GM19452 (cell line): ENCODE measurements at regions not wholly inside any gene's neighbourhood (a gene's known extent, or its start where the extent isn't known, plus 50 kb on each side); places are given as distances from the start of the nearest gene placed in this dataset.
"Not testable (repeated sequence)": the region's sequence is repeated elsewhere in the genome, so short reads cannot be mapped to it uniquely, and the experiment has no call there.

ENCODE experiments used
- ATAC-seq: cut with Tn5 transposase; IDR thresholded peaks from one replicate; pipeline ENCODE4 v1.9.1; 2021; ENCODE audit not compliant: unreplicated experiment

DNA sequence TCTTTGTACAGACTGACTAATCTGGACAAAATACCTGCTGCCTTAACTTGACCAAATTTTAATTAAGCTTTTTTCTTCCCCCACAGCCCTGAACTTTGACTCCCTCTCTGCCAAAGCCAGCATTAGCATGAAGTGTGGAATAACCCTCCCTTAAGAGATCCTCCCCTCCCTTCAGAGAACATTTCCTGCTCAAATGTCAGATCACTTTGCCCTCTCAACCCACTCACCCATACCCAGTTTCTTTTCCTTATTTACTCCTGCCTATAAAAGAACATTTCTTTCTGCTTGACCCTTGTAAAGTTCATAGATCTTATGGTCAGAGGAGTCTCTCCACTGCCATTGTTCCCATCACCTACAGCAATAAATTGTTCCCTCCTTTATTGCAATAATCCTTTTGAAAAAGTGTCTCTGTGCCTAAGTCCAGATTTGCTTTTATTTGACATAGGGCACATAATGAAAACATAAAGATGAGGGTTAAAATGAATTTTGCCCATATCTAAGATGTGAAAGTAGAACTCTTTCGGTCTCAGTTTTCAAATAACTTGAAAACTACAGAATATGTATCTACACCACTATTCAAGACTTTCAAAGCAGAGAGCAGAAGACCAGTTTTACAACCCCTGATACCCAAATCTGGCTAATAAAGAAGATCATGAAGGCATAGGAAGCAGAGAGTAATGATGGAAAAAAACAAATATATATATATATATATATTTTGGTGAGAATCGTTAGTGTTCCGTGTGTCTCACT lies 289.7 kb upstream of the ANXA10 start:
- ATAC-seq: no peak

DNA sequence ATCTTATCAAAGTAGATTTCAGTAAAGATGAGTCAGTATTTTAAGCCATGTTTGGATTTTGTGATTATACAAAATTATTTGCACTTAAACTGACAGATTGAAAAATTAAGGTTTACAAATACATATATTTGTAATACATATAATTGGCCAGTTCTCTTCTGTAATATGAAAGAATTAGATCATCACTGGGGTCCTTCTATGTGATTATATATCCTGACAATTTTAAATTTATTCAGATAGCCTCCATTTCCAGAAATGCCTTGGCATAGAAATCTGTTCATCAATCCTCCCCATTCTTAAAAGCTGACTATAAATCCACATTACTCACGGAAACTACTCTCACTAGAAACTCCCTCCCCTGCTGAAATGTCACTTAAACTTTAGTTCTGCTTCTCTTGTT lies 280.4 kb upstream of the ANXA10 start:
- no peak for ATAC-seq

DNA sequence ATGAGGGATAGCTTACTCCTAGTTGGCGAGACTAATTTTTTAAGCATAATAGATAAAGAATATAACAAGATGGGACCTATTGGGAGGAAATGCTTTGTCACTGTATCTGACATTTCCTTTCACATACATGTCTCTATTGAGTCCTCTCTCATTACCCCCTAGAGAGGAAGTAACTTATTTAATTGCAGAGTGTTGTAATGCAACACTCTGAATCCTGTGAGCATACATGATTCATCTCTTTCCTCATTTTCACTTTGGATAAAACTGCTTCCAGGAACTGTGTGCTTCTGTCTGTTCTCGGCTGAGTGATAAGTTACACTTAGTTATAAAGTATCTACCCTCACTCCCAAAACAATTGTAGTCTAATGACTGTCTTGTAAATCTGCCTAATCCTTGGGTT lies 266.1 kb upstream of the ANXA10 start:
- ATAC-seq: no peak

DNA sequence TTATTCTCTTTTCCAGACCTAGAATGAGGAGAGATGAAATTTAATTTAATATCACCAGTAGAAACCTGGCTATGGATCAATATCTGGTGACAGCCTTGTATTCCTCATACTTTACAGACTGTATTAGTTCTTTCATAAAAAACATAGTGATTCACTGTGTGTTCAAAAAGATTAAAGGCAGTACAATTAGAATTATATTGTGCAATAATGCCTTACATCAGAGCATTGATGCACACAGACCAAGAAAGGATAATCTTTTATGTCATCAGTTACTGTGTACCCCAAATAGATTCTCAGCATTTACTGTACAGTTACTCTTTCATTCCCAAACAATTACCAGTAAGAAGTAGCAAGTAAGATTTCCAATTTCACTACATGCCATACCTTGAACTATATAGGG lies 260.5 kb upstream of the ANXA10 start:
- no peak for ATAC-seq

DNA sequence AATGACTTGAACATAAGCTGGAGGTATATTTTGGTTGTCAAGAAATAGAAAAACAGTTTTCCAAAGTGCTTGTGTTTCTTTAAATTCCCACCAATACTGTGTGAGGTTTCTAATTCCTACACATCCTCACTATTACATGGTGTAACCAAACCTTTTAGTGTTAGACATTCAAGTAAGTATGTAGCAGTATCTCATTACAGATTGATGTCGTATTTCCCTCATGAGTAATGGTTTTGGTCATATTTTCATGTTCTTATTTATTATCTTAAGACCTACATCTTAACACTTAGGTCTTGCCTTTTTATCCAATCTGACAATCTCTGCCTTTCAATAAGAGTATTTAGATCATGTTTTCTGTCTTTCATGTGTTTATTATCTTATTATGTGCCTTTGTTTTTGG lies 253.7 kb upstream of the ANXA10 start:
- ATAC-seq: no peak

DNA sequence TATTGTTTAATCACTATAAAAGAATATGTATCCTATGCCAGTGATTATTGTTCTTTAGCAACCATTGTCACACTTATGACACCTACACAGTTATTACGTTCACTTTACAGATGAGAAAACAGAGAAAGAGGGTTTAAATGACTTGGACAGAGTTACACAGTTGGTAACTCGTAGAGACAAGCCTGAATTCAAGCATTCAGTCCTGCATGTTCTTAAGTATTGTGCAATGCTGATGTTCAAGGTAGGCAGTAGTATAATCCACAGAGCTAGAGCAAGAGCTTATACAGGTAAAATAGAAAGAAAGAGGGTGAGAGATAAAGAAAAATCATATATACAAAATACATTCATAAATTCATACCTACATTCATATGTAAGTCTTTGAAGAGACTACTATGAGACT lies 249.8 kb upstream of the ANXA10 start:
- ATAC-seq: no peak

DNA sequence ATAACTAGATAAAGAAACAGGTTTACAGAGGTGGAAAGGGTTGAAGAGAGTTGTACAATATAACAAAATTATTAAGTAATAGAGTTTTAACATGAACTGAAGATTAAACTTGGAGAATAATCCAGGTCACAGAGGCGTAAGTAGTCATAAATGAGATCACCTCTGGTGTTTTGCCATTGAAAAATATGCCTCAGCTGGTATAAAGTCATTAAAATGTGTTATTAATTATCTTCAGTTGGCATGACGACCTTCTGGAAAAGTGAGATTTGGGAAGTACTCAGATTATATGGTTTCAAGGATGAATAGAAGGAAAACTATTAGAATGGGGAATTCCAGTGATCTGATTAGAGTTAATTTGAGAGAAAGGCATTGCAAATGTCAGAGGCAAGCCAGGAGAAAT lies 237.5 kb upstream of the ANXA10 start:
- no peak for ATAC-seq

DNA sequence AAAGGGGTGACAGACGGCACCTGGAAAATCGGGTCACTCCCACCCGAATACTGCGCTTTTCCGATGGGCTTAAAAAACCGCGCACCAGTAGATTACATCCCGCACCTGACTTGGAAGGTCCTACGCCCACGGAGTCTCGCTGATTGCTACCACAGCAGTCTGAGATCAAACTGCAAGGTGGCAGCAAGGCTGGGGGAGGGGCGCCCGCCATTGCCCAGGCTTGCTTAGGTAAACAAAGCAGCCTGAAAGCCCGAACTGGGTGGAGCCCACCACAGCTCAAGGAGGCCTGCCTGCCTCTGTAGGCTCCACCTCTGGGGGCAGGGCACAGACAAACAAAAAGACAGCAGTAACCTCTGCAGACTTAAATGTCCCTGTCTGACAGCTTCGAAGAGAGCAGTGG lies 234.2 kb upstream of the ANXA10 start:
- not testable (repeated sequence) for ATAC-seq

DNA sequence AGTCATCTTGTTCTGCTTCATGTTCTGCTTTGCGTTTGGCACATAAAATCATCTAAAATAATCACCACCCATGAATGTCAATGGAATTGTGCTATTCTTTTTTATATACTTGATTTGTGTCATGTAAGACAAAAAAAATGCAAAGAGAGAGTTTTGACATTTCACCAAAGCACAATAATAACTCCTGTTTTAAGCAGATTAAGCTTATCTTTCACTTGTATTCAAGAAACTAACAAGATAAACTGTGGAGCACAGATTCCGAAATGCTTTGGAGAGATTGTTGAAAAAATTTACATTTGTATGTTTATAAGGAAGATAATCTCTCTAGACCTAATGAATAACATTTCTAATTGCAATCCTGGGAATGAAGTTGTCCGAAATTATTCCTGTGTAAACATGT lies 225.1 kb upstream of the ANXA10 start:
- no peak for ATAC-seq

DNA sequence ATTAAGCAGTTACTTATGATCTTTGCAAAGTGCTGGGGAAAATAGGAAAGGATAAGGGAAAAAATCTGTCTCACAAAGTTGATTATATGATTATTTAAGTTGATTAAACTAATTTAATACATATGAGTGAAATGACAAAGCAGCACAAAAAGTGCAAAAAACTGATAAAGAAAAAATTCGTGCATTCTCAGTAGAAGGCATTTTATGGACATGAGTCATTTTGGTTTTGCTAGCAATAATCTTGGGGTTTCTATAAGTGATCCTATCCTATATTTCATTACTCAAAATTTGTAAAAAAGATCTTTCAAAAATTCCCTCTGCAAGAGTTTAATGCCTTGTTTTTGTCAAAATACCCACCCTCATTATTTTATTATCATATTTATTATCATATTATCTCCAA lies 224.2 kb upstream of the ANXA10 start:
- no peak for ATAC-seq

DNA sequence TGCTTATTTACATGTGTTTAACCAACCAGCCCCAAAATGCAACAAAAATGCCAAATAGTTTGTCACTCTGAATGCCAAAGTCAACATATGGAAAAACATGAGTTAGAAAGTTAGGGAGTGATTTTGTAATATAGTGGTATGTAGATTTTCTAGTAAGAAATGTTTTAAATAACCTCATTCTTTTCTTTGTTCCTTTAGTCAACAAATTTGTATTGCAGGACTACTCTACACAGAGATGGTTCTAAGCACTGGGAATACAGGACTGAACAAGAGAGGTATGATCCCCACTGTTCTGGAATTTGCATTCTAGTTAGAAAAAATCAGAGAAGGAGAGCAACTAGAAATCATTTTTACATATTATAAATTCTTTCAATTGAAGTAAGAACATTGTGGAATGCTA lies 218.8 kb upstream of the ANXA10 start:
- ATAC-seq: no peak

DNA sequence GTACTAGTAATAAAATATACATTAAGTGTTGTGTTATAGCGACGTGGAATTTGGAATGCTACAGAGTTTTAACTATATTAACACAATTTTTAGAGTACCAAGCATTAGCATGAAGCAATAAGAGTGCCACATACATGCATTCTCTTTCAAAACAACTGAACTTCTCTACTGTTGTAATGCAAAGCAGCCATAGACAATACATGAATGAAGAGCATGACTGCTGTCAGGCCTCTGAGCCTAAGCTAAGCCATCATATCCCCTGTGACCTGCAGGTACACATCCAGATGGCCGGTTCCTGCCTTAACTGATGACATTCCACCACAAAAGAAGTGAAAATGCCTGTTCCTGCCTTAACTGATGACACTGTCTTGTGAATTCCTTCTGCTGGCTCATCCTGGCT lies 216.2 kb upstream of the ANXA10 start:
- not testable (repeated sequence) for ATAC-seq

DNA sequence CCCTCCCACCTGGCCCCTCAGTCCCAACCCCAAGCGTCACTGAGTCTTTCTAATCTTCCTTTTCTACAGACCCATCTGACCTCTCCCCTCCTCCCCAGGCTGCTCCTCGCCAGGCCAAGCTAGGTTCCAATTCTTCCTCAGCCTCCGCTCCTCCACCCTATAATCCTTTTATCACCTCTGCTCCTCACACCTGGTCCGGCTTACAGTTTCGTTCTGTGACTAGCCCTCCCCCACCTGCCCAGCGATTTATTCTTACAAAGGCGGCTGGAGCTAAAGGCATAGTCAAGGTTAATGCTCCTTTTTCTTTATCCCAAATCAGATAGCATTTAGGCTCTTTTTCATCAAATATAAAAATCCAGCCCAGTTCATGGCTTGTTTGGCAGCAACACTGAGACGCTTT lies 214.5 kb upstream of the ANXA10 start:
- ATAC-seq: not testable (repeated sequence)

DNA sequence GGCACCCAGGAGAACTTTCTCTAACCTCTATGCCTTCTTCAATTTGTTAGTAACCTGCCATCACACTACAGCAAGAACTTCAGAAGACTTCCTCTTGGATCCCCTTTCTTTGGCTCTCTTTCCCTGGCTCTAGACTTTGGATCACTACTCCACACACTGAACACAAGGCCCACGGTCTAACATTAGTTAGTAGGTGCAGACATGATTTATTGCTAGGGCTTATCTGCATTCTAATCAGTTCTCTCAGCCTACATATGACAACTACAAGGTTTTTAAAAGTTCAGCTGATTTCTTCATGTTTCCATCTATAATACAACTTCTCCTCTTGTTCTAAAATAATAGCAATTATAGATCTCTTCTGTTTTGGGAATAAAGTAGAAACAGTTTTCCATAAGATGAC lies 209.1 kb upstream of the ANXA10 start:
- ATAC-seq: no peak

DNA sequence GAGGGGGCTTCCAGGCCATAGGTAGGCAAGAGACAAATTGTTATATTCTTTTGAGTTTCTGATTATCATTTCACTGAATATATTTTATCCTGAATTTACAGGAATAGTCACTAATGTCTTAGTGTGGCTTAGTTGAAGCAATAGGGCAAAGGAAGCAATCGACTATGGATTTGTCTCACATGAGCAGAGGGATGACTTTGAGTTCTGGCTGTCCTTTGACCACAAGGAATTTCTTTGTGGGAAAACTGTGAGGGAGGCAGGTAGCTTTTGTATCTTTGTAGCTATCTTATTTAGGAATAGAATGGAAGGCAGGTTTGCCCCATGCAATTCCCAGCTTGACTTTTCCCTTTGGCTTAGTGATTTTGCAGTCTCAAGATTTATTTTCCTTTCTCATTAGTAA lies 207.3 kb upstream of the ANXA10 start:
- ATAC-seq: no peak

DNA sequence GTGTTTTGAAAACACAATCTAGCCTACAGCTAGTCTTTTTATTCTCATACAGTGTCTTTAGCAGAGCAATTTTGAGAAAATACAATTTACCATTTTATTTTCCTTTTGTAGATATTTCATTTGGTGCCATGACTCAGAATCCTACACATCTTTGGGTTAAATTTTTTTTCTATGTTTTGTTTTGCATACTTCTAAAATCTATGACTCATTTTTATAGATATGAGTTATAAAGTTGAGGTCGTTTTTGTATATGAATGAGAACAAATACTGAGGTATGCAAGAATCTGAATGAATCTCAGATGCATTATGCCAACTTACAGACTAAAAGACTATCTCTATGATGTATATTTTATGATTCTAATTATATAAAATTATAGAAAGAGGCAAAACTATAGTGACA lies 206.5 kb upstream of the ANXA10 start:
- ATAC-seq: no peak

DNA sequence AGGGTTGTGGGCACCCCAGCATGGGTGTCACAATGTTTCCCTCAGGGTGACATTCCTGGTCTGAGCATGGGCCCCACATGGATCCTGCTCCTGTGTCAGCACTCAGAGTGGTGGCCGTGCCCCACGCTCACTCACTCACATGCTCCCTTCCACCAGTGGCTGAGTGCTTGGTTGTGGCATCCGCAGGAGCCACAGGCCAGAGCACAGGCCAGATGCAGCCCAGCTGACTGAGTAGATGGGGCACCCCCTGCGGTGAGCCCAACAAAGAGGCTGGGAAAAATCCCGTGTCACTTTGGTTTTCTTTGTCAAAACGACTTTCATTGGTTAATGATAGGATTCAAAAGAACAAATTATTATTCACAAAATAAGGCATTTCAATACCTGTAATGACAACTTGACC lies 204.6 kb upstream of the ANXA10 start:
- ATAC-seq: no peak

DNA sequence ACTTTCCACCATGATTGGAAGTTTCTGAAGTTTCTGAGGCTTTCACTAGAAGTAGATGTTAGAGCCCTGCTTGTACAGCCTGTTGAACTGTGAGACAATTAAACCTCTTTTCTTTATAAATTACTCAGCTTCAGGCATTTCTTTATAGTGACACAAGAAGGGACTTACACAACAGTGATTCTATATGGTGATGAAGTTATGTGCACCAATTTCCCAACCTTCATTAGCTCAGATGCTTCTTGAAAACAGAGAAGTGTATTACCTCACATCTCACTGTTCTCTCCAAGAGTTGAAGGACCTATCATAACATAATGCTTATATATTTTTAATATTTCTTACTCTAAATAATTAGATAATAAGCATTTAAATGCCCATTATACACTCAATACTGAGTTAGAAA lies 202.1 kb upstream of the ANXA10 start:
- ATAC-seq: no peak

DNA sequence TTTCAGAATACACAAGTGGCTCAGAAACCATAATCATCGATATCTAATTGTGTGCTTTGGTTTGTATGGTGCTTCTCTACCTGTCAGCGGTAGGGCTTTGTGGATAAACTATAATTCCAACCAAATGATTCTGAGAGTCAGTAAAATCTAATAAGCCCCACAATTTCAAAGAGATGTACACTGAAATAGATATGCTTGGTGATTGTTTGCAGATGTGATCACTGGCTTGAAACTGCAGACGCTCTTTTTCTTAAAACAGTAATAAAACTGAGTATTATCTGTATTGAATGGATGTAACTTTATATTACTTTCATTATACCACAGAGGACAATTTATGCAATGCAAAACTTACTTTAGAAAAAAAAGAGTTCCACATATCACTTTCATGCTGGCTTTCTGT lies 198.8 kb upstream of the ANXA10 start:
- no peak for ATAC-seq

DNA sequence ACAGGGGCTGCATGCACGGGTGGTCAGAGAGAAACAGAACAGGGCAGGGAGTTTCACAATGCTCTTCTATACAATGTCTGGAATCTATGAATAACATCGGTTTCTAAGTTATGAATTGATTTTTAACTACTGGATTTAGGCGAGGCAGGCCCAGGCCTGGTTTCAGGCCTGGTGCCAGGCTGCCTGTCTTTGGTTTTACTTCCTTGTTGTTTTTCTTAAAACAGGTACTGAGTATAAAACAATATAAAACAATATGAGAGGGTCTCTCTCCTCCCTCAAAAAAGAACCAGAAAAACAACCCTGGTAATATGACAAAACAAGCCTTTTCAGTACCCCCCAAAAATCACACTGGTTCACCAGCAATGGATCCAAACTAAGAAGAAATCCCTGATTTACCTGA lies 196.1 kb upstream of the ANXA10 start:
- not testable (repeated sequence) for ATAC-seq

DNA sequence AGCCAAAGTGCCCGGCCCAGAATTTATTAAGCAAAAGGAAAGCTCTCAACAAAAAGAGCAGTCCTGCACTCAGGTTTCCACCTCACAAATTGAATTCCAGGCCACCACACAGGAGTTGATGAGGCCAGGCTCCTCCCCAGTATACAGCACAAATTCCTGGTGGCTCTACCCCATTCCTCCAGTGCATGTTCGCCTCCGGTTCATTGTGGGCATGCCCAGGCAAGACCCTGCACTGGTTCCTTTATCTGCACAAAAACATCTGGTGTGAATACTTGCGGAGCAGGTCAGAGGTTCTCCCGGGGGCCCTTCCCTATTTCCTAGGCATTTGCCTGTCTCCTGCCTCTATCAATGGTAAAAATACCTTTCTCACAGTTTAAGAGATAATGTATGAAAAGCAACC lies 195.2 kb upstream of the ANXA10 start:
- ATAC-seq: no peak

DNA sequence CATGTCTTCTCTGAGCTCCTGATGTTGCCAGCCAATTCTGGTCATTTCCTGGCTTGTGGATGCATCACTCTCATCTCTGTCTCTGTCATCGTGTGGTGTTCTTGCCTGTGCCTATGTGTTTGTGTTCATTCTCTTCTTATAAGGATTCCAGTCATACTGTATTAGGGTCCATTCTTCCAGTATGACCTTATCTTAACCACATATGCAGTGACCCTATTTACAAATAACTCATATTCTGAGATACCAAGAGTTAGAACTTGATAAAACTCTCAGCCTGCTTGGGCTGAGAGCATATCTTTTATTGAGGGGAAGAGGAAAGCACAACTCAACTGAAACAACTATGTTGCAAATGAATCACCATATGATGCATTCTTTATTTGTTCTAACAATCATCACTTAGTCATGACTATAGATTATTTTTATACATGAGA lies 189.0 kb upstream of the ANXA10 start:
- ATAC-seq: no peak

DNA sequence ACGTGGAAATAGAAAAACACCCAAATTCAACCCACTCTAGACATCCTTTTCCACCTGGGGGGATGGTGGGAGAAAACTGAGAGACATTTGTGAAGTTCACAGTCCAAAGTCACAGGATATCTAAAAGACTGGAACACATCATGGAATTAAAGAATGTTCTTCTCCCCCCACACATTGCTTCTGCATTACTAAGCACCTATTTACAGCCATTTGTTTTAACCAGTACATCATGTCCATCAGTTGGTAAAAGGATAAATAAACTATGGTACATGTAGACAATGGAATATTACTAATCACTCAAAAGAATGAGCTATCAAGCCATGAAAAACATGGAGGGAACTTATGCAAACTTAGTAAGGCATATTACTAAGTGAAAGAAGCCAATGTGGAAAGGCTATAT lies 185.5 kb upstream of the ANXA10 start:
- ATAC-seq: no peak
